HG03159 (cell line): ENCODE measurements at regions not wholly inside any gene's neighbourhood (a gene's known extent, or its start where the extent isn't known, plus 50 kb on each side); places are given as distances from the start of the nearest gene placed in this dataset.
"Not testable (repeated sequence)": the region's sequence is repeated elsewhere in the genome, so short reads cannot be mapped to it uniquely, and the experiment has no call there.

Experiments
- ATAC-seq: cut with Tn5 transposase; IDR thresholded peaks from one replicate; pipeline ENCODE4 v1.9.1; 2021; ENCODE audit warnings: mild to moderate bottlenecking, moderate library complexity; ENCODE audit not compliant: unreplicated experiment

- no peak for ATAC-seq
Measured at GRCh38 chr12:33514893-33515292, 75.3 kb upstream of the SYT10 start.

DNA sequence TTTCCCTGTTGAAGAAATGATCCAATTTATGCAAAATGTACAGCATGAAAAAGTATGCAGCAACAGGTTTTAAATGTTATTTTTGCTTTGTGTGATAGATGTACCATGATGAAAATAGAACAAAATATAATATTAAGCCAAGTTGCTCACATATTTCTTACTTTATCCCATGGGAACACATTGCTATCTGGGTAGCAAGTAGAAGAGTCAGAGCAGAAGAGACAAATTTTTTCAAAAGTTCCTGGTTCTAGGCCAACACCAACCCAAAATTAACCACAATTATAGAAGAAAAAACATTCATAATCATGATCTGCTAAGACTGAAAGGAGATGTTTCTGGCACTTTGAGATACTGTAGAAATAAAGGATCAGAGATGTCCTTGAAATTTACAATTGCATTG, 79.9 kb upstream of the SYT10 start:
- ATAC-seq: no peak

- ATAC-seq: not testable (repeated sequence)
Measured at GRCh38 chr12:33520505-33521302, 81.1 kb upstream of the SYT10 start.

- ATAC-seq: no peak
Measured at GRCh38 chr12:33529031-33529430, 89.4 kb upstream of the SYT10 start.

GRCh38 chr12:33529810-33530209, 90.2 kb upstream of the SYT10 start:
- no peak for ATAC-seq

DNA sequence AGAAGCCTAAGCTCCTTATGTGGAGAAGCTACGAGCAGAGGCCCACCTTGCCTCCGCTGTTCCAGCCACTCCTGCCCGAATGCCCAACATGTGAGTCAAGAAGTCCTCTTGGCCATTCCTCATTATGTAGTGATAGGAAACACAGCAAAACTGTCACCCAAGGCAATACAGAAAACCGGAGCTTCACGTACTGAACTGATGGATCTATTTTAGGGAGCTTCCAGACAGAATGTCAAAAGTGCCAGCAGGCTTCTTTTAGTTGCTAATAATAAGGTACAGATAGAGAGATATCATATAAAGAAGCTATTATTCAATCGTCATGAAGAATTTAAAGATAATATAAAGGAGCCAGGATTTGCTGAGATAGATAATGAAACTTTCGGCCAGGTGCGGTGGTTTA, 91.6 kb upstream of the SYT10 start:
- ATAC-seq: no peak

DNA sequence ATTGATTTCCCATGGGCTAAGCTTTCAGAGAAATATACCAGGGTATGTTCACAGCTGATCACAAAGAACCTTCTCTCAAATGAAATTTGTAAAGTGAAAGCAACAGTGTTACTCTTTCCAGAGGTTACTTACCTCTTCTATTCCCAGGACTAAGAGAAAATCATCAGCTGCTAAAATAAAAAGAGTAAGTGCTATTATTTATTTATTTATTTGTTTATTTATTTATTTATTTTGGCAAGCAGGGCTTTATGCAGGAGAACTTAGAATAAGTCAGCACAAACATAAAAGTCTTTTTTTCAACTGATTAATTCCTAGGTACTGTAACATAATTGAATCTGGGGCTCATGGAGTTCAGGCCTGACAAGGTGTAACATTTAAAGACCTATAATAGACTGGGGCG, 93.9 kb upstream of the SYT10 start:
- no peak for ATAC-seq

- ATAC-seq: no peak
Measured at GRCh38 chr12:33536431-33536830, 96.8 kb upstream of the SYT10 start.

GRCh38 chr12:33546004-33546403, 106.4 kb upstream of the SYT10 start:
- no peak for ATAC-seq

DNA sequence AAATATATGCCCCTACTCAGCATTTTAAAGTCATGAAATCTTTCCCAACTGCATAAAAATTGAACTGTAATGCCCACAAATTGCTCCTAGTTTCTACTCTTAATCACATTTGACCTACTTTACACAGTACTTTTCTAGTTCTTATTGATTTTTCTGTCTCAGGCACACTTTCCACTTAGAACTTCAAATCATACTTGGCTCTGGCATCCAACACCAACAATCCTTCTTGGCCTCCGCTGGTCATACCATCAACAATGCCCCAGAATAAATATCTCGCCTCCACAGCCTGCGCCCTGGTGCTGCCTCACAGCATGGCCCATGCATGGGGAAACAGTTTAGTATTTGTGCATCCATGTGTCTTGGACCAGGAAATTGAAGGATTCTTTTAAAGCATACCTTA, 107.5 kb upstream of the SYT10 start:
- no peak for ATAC-seq

- not testable (repeated sequence) for ATAC-seq
Measured at GRCh38 chr12:33550214-33550613, 110.6 kb upstream of the SYT10 start.

GRCh38 chr12:33551006-33551405, 111.4 kb upstream of the SYT10 start:
- ATAC-seq: no peak

- ATAC-seq: no peak
Measured at GRCh38 chr12:33555128-33555527, 115.5 kb upstream of the SYT10 start.

DNA sequence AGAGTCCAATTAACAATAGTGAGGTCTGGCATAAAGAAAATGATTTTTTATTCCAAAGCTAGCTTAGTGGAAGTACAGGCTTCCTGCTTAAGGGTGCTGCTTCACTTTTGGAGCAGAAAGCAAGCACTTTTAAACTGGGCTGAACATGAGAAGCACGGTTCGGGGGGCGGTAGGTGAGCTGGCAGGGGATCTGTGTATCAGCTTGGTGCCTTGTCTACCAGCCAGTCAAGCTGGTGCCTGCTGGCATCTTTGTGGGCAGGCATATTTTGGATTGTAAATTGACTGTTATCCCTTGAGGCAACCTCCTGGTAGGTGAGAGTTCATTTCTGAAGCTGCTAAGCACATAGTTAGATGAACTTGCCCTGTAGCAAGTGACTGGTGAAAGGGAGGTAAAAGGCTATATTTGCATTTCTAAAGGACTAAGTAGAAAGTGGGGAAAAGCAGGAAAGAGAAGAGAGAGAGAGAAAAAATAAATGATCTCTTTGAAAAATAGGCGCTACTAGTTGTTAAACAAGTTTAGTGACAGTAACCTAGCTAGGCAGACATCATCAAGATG, 121.1 kb upstream of the SYT10 start:
- ATAC-seq: no peak

- ATAC-seq: no peak
Measured at GRCh38 chr12:33562401-33562800, 122.8 kb upstream of the SYT10 start.

- ATAC-seq: no peak
Measured at GRCh38 chr12:33566403-33566802, 126.8 kb upstream of the SYT10 start.

GRCh38 chr12:33575346-33575745, 135.7 kb upstream of the SYT10 start:
- no peak for ATAC-seq

DNA sequence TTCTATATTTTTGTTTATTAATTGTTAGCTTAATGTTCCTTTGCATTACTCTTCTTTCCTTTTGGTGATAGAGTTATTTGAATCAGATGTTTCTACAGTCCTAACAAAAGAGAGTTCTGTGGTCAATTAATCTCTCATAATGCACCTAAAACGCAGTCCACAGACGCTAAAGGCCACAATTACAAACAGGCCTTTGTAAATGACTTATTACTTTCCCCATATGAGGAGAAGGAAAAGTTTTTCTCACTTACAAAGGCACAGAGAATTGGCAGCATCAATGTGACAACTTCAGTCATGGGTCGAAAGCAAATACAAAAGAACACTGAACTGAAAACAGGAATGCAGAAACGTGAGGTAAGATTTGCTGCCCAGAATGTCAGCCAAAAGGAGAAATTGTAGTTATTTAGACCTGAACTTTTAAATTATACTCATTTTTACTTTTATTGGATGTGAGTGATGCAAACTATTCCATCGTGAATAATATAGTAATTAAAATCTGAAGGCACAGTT, 142.0 kb upstream of the SYT10 start:
- ATAC-seq: no peak

- no peak for ATAC-seq
Measured at GRCh38 chr12:33586576-33586975, 147.0 kb upstream of the SYT10 start.

DNA sequence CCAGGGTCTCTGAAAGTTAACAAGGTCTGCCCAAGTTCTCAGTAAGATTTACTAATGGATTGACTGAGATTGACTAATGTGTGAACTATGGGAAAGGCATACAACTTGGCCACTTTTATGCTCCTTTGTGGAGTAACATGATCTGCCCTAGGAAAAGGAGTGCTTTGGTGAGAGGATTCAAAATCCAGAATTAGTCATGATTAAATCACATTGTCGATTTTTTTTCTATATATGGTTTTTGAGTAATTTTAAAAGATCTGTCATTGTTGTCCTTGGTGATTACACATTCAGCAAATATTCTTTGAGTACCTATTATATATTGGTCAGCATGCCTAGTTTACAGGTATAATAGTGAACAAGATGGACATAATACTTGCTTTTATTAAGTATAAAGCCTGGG, 147.7 kb upstream of the SYT10 start:
- ATAC-seq: no peak

DNA sequence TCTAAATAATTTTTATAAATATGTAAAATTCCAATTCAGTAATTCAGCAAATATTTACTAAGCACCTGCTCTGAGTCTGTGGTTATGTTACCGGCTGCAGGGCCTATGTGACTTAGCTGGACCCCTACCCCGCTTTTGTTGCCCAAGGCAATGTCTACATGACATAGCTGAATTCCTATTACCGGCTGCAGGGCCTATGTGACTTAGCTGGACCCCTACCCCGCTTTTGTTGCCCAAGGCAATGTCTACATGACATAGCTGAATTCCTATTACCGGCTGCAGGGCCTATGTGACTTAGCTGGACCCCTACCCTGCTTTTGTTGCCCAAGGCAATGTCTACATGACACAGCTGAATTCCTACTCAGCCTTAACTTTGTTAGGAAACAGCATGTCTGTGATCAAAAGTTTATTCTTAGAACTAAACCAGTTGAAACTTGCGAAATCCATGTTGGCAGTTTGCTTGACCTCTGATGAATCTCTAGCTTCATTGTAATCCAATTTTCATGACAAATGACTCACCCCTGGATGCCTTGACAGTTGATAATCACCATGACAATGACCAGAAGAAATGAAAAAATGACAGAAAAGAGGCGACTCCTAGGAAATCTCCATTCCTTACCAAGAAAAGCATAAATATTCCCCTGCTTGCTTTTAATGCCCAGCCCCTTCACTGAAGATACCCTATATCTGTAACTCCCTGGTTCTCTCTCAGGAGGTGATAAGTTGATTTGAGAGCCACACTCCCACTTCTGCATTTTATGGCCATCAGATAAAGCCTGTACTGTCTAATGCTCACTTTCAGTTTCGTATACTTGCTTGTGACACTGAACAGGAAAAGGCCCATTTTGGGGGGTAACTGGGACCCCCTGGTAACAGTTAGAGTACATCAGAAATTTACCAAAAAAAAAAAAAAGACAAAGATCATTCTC, 148.4 kb upstream of the SYT10 start:
- ATAC-seq: peak; percentile 84
